ENCODE measurements at regions not wholly inside any gene's neighbourhood (a gene's known extent, or its start where the extent isn't known, plus 50 kb on each side); places are given as distances from the start of the nearest gene placed in this dataset.

GRCh38 chr2:6425032-6425431 lies 440.7 kb downstream of the CMPK2 start:
- no peak overlapping the region for H3K4me3 ChIP-seq (replicated peaks in 1 of 3; ENCODE audit: insufficient read depth in 1 of 3, low read depth in 2 of 3, low read length in 3 of 3)
- ChIA-PET POLR2A (no interaction called here), CTCF (ENCODE audit: low intra/inter-chr PET ratio, low total read pairs) (no interaction called here)

More at GRCh38 chr2:6425032-6425431, 440.7 kb downstream of the CMPK2 start:
- Histone ChIP-seq H3K4me1 (ENCODE audit: insufficient read depth, low read length) (no peaks in the 10 kb centered on the region), H3K9ac (ENCODE audit: insufficient read depth, low read depth, low read length) (no peak overlapping the region), H3K27ac (ENCODE audit: extremely low read length, insufficient read depth, low read length) (no peak overlapping the region), H3K9me3 (ENCODE audit: low read length) (peaks cover 4% of the 10 kb centered on the region; the same call in 1 of the 2 replicates), H3K27me3 (ENCODE audit: control insufficient read depth in 1 of 2, insufficient read depth in 2 of 2, low read length in 2 of 2) (no peaks in the 10 kb centered on the region), H3K4me2 (ENCODE audit: low read depth, low read length) (no peak overlapping the region), H2AFZ (ENCODE audit: low read length) (no peak overlapping the region), H3K79me2 (ENCODE audit: insufficient read depth, low read length) (no peaks in the 10 kb centered on the region), H3K36me3 (replicated peaks in 1 of 2; ENCODE audit: control insufficient read depth in 1 of 2, insufficient read depth in 2 of 2, low read length in 2 of 2) (no peaks in the 10 kb centered on the region), H4K20me1 (ENCODE audit: insufficient read depth, low read length) (no peaks in the 10 kb centered on the region)
- intact Hi-C loops (cut with micrococcal nuclease; ENCODE audit: unreplicated experiment), result no loop called here
- in situ Hi-C loops (cut with HindIII; ENCODE audit: extremely low pct_ligation_motif_present, low pct_unique_long_range_greater_than_20kb), result no loop called here
- DNase-seq (ENCODE audit: low spot score) (no peak), ATAC-seq (no peak), FAIRE-seq (no peak)
- TF ChIP-seq ZBTB40 (IDR thresholded peaks at IDR 0.05) (no peak), ZBTB40 (CRISPR knock-in tag; IDR thresholded peaks at IDR 0.05) (no peak), ZNF367 (CRISPR knock-in tag; IDR thresholded peaks at IDR 0.05; ENCODE audit: borderline replicate concordance) (no peak), ZSCAN9 (CRISPR knock-in tag; IDR thresholded peaks at IDR 0.05; ENCODE audit: borderline replicate concordance) (no peak)
- WGBS (ENCODE audit: low lambda C conversion rate), result 42% methylated on average over 3 of the region's 3 CpGs
- BruUV-seq (replicated peaks), result no TSS peak

All from HepG2 (cell line).